G401 (cell line): ENCODE measurements at regions not wholly inside any gene's neighbourhood (a gene's known extent, or its start where the extent isn't known, plus 50 kb on each side); places are given as distances from the start of the nearest gene placed in this dataset.
"Not testable (repeated sequence)": the region's sequence is repeated elsewhere in the genome, so short reads cannot be mapped to it uniquely, and the experiment has no call there.

ENCODE experiments used
- DNase-seq: peaks from one replicate; pipeline ENCODE4 v3.0.0-alpha.2; 2015; ENCODE audit warnings: low spot score
- in situ Hi-C: cut with HindIII; loops from 2 replicates; pipeline ENCODE4 v1.10.0; 2016; ENCODE audit warnings: low sequenced_read_pairs, mixed read lengths

DNA sequence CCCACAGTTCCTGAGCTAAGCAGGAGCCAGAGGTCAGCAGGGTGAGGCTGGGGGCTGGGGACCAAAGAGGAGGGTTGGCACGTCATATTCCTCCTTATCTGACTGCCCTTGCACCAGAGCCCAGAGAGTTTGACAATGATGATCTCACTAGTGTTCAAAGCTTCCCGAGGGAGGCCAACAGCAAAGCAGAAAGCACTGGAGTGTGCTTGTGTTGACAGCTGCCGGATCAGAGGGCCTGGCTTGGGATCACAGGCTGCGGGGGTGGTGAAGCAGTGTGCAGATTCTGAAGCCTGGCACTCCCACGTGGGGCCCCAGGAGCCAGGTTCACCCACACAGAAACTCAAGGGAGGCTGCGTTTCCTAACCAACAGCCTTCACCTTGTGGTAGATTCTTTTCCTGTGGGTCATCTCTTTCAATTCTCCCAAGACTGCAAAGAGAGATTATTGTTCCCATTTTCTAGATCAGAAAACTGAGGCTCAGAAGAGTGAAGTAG, 89.8 kb downstream of the TRIM43 start:
- DNase-seq, in situ Hi-C loops: not testable (repeated sequence)

DNA sequence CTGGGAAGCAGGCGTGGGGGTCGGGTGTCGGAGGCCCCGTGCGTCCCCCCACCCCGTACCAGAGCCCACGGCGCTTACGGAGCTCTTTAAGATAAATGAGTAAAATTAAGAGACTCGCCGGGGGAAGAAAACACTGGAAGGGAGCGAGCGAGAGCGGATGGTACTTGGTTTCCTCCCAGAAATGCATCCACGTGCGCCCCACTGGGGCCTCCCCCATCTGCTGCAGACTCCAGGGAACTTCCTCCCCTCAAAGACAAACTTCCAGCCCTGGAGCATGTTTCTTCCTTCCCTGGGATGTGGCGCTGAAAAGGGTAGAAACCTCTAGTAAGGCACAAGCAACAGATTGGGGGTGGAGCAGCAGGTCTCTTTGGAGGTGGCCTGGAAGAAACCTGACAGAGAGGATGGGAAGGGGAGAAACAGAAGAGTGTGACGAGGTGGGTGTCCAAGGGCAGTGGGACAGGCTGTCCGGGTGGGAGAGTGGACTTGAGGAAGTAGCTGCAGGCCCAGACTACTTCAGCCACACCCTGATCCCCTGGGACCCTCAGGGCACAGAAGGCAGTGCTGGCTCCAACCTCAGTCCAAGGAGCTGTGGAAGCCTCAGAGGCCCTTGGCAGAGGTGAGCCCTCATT, 91.2 kb downstream of the TRIM43 start:
- peak; percentile 60 for DNase-seq
- in situ Hi-C loops, result not testable (repeated sequence)

DNA sequence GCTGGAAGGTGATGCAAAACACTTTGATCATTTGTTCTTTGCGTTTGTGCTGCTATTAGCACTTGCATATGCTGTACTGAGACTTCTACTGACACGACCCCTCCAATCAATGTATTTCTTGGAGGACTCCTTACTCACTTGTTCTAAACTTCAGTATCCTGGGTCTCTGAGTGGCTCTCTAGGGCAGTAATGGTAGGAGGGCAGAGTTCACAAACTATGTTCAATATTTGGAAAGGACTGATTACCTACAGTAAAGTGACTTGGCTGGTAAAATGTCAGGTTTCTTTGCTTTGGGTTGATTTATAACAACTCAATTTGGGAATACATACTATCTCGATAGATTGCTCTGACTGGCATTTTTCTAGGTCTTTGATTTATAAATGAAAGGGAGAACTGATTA, 93.7 kb downstream of the TRIM43 start:
- DNase-seq, result no peak
- in situ Hi-C loops, result no loop called here

DNA sequence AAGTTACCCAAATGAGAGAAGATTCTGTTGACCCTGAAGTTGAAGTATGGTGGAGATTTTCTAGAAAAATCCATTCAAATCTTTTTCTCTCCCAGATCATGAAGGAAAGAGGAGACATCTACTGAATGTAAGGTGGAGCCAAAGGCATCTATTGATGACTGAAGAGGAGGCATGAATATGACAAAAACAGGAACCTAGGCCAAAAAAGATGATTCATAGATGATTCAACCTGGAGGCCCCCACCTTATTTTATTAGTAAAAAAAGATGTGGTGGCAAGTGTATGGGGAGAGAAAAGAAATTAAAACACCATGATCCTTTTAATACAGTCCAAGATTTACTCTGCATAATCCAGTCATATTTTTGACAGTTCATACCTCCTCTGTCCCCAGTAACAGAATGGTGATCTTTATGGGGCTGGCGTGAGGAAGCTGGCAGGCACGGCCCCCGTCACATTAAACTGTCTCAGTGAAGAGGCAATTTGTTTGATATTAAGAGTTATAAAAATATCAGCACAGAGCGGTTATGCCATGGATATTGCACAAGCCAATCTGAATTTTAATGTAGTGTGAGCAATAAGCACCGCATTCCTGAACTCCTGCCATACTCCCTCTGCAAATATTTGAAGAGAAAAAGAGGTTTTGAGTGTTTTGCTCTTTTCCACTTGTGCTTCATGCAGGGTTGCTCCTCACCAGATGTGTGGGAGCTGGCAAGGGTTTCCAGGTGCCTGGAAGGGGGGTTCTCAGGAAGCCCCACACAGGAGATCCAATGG, 94.4 kb downstream of the TRIM43 start:
- not testable (repeated sequence) for DNase-seq

DNA sequence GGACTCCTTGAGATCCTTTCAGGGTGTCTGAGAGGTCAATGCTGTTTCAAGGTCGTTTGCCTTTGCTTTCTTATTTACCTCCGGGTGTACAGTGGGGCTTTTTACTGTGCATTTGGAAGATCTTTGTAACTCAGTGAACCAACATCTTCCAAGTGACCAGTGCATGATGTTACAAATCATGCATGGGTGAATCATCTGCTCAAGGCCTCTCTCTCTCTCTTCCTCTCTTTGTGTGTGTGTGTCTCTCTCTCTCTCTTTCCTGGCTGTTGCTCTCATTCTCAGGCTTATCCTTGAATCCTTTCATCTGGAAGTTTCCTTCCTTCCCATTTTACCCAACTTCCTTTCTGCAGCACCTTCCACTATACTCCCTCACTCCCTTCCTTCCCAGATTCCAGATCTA, 96.1 kb downstream of the TRIM43 start:
- DNase-seq, in situ Hi-C loops: not testable (repeated sequence)

More for the DNA sequence above, 94.4 kb downstream of the TRIM43 start:
- in situ Hi-C loops, result not testable (repeated sequence)

DNA sequence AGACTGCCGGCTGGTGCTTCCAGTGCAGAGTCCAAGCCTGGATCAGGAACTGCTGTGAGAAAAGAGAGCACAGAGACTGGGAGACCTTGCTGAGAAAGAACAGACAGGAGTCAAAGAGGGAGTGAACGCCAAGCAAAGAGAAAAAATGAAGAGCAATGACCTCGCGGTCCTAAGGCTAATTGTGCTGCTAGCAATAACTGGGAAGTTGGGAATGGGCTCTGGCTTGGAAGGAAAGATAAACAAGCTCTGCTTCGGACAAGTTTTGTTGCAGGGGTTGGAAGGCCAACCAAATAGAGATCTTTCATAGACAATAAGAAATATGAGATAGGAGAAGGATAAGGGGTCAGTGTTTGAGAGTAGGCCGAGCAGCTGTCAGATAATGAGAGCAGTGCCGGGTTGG, 99.4 kb downstream of the TRIM43 start:
- DNase-seq, in situ Hi-C loops: not testable (repeated sequence)

DNA sequence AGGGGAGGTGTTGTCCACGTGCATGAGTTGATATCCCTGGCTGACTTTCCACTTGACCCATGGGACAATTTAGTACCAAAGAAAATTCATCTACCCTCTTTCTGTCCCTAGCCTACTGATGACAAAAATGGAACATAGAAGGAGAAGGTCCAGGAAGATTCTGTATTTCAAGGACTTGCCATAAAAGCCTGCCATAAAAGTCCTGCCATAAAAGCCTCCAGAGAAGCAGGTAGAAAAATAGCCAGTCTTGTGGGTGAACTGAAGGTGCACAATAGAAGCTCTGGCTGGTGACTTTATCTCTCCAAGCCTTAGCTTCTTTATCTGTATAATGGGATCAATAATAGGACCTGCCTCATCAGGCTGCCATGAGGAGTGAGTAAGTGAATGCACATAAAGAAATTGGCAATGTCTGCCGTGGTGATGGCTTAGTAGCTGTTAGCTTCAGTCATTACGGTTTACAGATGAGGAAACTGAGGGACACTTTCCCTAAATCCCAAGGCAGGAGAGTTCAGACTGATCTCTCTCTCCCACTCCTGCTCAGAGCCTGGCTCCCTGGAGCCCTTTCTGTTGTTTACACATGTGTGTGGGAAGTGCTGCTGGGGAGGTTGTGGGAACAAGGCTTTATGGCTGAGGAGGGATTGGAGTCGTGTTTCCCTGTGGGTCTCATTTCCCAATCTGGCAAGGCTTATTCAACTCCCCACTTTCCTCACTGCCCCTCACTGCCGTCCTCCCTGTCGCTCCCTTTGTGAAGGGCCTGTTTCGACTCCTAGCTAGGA, 101.5 kb downstream of the TRIM43 start:
- DNase-seq, in situ Hi-C loops: not testable (repeated sequence)

DNA sequence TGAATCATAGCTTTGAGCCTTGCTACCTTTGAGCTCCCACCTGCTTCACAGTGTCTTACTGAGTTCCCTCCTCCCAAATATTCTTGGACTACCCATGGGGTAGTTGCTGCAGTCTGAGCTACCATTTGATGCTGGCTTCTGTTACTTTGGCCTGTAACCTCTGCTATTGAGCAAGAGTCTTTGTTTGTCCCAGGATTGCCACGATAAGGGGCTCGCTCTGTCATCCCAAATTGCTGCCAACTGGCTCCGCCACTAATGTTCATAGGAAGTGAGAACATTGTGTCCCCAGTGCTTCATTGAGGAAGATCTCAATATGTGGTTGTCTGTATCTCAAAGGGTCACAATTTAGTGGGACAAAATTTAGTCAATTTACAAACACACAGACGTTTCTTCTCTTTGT, 103.8 kb downstream of the TRIM43 start:
- in situ Hi-C loops, result no loop called here

DNA sequence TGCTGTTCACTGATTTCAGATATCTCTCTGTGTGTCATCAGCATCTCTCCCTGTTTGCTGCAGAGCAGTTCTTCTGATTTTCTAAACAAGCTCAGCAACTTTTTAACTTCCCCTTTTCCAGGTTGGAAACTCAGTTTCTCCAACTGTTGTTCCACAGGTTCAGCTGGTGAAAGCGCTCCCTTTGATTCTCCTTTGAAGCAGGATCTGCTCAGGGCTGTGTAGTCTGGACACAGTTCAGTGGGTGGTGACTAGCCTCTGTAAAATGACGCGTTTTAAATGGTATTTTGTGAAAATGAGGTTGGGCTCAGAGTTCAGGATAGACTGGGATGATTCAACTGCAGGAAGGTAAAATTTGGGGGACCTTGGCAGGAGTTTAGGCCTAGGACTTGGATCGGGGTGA, 106.3 kb downstream of the TRIM43 start:
- no peak for DNase-seq
- in situ Hi-C loops, result no loop called here

More for the DNA sequence above, 103.8 kb downstream of the TRIM43 start:
- no peak for DNase-seq

DNA sequence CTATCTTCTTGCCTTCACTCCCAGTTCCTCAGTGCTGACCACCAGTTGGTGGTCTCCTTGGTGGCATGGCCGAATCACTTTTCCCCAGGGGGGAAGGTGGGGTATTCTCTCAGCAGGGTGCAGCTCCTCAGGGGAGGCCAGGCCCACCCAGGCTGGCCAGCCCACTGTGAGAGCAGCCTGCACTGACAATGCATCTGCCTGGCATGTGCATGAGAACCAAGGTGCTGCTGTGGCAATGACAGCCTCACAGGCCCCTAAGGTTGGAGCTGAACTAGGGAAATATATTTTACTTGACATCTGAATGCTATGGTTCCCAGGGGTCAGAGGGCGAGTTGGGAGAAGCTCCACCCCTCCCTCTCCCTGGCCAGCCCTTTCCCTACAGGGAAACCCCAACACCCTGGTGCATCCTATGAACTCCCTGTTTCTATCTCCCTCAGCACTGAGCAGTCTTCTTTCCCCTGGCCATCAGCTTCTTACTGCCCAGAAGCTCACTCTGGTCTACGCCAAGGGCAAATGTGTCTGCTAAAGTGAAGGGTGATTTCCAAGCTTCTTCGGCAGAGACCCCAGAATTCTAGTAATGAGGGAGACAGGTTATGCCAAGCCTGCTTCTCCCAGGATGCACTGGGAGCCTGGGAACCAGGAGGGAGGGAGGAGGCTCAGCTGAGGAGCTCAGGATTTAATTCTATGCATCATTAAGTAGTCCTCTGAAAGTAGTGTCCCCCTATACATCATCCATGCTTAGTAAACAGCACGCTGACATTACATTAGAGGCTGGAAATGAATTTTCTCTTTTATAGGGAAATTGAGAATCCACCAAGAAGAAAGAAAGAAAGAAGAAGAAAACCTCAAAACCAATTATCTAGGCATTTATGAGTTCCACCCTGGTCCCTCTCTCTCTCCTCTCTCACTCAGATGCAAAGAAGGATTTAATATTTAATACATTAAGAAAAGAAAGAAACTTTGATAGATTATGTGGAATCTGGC, 107.7 kb downstream of the TRIM43 start:
- DNase-seq, in situ Hi-C loops: not testable (repeated sequence)

DNA sequence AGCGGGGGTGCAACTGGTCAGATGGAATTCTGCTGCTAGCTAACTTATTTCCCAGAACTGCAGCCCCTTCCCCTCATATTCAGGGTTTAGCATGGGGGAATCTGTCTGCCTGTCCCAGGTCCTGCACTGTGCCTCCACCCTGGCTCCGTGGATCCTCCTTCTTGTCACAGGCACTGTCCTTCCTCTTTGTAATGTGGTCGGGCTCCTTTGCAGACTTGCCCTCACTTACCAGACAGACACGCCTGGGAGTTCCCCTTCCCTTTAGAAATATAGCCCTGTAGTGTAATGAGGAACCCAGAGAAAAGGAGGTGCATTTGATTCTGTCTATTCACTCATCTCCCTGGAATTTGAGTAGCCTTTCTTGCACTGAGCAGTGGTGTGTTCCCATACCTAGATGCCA, 108.7 kb downstream of the TRIM43 start:
- in situ Hi-C loops, result no loop called here
- no peak for DNase-seq

DNA sequence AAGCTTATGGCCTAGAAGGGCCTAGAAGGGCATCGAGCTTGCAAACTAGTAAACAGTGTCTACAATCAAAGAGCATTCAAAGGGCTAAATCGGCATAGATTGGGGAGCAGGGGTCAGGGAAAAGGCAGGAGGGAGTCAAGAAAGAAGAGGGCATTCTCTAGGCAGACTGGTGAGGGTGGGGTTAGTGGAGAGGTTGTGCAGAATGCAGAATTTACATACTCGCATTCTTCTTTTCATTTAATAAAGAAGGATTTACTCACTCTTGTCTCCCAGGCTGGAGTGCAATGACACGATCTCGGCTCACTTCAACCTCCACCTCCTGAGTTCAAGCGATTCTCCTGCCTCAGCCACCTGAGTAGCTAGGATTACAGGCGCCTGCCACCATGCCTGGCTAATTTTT, 110.7 kb downstream of the TRIM43 start:
- in situ Hi-C loops, result no loop called here
- DNase-seq, result no peak

DNA sequence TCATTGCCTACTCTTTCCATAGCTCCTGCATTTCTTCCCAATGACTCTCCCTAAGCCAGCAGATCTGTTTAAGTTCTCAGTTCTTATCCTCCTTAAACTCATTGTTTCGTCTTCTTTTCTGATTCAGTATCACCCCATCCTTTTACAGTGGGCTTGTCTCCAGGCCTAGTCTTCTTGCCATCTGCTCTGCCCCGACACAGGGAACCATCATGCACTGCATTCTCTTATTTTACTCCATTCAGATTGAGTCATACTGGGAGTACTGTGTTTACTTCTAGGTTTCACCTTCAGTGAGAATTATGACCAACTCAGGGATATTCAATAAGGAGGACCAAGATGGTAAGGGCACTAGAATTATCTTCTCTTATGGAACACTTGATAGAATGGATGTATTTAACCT, 115.4 kb downstream of the TRIM43 start:
- in situ Hi-C loops, result not testable (repeated sequence)
- peak; percentile 66 for DNase-seq

DNA sequence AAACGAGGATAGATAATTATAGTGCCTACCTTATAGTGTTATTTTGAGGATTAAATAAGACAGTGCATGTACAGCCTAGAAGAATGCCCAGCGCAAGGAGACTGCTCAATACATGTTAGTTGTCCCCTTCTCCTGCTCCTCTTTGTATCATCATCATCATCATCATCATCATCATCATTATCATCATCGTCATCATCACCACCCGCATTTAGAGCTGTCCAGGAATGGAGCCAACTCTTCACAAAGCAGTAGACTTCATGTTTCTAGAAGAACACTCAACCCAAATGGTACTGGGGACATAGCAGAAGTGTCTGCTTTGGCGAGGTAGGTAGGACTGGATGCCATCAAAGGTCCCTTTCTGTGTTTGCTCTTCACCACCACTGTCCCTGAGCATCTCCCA, 116.0 kb downstream of the TRIM43 start:
- in situ Hi-C loops, result no loop called here
- no peak for DNase-seq

DNA sequence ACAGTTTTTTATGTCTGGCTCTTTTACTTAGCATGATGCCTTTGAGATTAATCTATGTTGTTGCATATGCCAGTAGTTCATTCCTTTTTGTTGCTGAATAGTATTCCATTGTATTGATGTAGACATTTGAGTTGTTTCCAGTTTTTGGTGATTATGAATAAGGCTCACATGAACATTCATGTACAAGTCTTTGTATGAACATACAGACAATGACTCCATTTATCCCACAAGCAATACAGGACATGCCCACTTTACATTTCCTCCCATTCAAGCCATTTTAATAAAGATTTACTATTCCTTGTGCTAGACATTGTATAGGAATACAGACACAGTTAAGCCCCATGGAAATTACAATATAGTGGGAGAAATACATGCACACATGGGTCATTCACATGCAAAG, 118.0 kb downstream of the TRIM43 start:
- in situ Hi-C loops, result no loop called here
- no peak for DNase-seq

DNA sequence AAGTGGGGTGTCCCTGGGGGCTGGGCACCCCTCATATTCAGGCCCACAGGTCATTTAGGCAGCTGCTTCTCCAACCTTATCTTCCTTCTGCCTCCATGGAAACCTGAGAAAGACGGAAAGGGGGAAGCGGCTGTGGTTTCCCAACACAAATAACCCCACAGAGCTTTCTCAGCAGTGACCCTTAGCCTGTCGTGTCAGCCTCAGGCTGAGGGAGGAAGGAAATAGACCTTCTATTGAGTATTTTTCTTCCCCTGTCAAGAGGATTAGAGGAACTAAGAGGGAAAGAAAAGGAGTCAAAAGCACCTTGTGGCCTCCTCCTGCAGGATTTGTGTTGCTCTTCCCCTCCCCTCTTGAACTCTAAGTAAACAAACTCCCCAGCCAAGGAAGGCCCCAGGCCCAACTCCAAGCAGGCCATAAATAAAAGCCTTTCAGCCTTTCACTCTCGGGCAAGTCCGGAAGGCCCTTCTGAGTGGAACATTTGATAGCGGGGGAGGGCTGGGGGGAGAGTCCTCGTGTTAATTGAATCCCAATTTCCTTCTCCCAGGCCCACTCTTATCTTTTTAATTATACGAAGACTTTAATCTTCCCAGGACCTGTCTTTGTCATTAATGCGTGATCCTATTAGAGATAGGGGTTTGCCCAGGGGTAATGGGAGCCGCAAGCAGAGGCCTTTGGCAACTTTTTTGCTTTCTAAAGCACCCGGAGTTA, 121.8 kb downstream of the TRIM43 start:
- DNase-seq, in situ Hi-C loops: not testable (repeated sequence)

DNA sequence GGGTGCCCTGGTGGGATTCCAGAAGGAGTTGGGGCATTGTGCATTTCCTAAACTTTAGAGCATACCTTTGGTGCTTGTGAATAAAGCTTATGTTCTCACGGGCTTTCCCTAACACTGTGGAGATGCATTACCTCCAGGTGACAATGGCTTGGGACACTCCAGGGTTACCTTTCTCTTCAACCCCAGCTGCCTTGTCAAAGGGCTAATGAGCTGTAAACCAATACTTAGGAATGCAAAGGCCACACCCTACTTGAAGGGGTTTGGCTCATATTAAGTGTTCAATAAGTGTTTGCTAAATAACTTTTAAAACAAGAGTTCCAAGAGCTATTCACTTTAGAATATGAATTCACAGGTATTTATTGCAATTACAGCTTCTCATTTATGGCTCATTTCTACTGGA, 122.6 kb downstream of the TRIM43 start:
- DNase-seq, in situ Hi-C loops: not testable (repeated sequence)

DNA sequence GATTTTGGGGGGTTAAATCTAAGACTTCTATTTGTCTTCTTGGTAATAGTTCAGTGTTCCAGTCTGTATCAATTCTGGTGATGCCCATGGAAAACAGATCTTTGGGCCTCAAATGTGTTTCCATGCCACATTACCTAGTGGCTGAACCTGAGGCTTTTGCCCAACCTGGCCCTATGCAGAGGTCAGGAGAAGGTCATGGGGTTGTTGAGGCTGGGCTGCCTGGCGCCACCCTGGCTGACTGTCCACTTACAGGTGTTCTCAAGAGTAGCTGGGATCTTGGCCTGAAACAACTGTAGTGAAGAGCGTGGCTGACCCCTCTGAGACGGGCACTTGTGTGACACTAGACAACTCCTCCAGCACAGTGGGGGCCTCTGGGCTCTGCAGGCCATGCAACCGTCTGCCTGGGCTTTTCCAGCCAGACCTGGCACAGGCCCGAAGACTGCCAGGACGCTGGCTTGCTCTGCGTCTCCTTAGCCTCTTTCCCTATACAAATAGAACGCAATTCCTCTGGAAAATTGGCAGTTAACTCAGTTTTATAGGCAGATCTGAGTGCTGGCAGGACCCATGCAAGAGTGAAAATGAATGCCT, 127.8 kb downstream of the TRIM43 start:
- in situ Hi-C loops, result no loop called here
- no peak for DNase-seq
